HG02678 (cell line): ENCODE measurements at regions not wholly inside any gene's neighbourhood (a gene's known extent, or its start where the extent isn't known, plus 50 kb on each side); places are given as distances from the start of the nearest gene placed in this dataset.
A peak's percentile ranks its signal among the peaks of the same experiment; 100 is the strongest.

Experiments used
- ATAC-seq: cut with Tn5 transposase; IDR thresholded peaks from one replicate; pipeline ENCODE4 v1.9.1; 2021; ENCODE audit warnings: mild to moderate bottlenecking, moderate library complexity; ENCODE audit not compliant: unreplicated experiment

GRCh38 chr2:41707790-41708451, 339.9 kb upstream of the PKDCC start:
- no peak for ATAC-seq

GRCh38 chr2:41709702-41710599, 337.9 kb upstream of the PKDCC start:
- peak; percentile 53 for ATAC-seq

- ATAC-seq = no peak
Observed at GRCh38 chr2:41710944-41711343, 336.9 kb upstream of the PKDCC start.

GRCh38 chr2:41711736-41712135, 336.1 kb upstream of the PKDCC start:
- no peak for ATAC-seq

GRCh38 chr2:41716497-41716896, 331.3 kb upstream of the PKDCC start:
- ATAC-seq = no peak

- no peak for ATAC-seq
Observed at GRCh38 chr2:41717839-41718238, 330.0 kb upstream of the PKDCC start.

- no peak for ATAC-seq
Observed at GRCh38 chr2:41718705-41719104, 329.1 kb upstream of the PKDCC start.

- ATAC-seq = no peak
Observed at GRCh38 chr2:41719756-41720155, 328.1 kb upstream of the PKDCC start.

- ATAC-seq = peak; percentile 70
Observed at GRCh38 chr2:41720331-41721251, 327.2 kb upstream of the PKDCC start.

- no peak for ATAC-seq
Observed at GRCh38 chr2:41722668-41723369, 325.0 kb upstream of the PKDCC start.

GRCh38 chr2:41723526-41723925, 324.3 kb upstream of the PKDCC start:
- no peak for ATAC-seq

- ATAC-seq = no peak
Observed at GRCh38 chr2:41724465-41724864, 323.4 kb upstream of the PKDCC start.

GRCh38 chr2:41725901-41726300, 321.9 kb upstream of the PKDCC start:
- no peak for ATAC-seq

GRCh38 chr2:41726364-41726763, 321.5 kb upstream of the PKDCC start:
- no peak for ATAC-seq

GRCh38 chr2:41727152-41727551, 320.7 kb upstream of the PKDCC start:
- no peak for ATAC-seq

- ATAC-seq = no peak
Observed at GRCh38 chr2:41727711-41728110, 320.1 kb upstream of the PKDCC start.

GRCh38 chr2:41728788-41729338, 319.0 kb upstream of the PKDCC start:
- no peak for ATAC-seq

GRCh38 chr2:41729800-41730364, 317.9 kb upstream of the PKDCC start:
- no peak for ATAC-seq

GRCh38 chr2:41735006-41735405, 312.8 kb upstream of the PKDCC start:
- ATAC-seq = no peak

GRCh38 chr2:41735476-41735875, 312.3 kb upstream of the PKDCC start:
- ATAC-seq = no peak
